GM21447 (cell line): ENCODE measurements at regions not wholly inside any gene's neighbourhood (a gene's known extent, or its start where the extent isn't known, plus 50 kb on each side); places are given as distances from the start of the nearest gene placed in this dataset.
"Not testable (repeated sequence)": the region's sequence is repeated elsewhere in the genome, so short reads cannot be mapped to it uniquely, and the experiment has no call there.

Source experiments
- ATAC-seq: cut with Tn5 transposase; IDR thresholded peaks from one replicate; pipeline ENCODE4 v1.9.1; 2021; ENCODE audit not compliant: unreplicated experiment

GRCh38 chr12:89191597-89191996, 160.7 kb downstream of the DUSP6 start:
- ATAC-seq = not testable (repeated sequence)

DNA sequence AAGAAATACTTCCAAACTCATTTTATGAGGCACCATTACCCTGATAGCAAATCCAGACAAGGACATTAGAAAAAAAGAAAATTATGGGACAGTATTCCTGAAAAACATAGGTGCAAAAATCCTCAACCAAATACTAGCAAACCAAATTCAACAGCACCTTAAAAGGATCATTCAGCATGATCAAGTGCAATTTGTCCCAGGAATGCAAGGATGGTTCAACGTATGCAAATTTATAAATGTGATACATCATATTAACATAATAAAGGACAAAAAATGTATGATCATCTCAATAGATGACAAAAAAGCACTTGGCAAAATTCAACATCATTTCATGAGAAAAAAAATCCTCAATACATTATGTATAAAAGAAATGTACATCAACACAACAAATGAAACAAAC, 162.9 kb downstream of the DUSP6 start:
- no peak for ATAC-seq

- ATAC-seq = no peak
Measured at GRCh38 chr12:89187507-89187906, 164.8 kb downstream of the DUSP6 start.

DNA sequence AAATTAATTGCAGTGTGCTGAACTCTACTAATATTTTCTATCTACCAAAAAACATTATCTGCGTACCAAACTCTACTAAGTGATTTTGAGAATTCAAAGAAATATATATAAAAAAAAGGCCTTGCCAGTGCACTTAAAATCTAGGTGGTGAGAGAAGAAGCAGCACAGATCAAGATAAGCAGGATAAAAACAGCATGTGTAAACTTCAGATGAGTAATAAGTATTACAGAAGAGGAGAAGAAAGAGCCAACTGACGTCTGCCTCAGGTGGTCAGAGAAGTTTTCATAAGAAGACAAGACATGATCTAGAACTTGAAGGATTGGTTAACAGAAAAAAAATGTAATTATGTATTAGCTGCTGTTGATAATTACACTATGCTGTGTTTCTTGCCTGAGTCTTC, 166.4 kb downstream of the DUSP6 start:
- no peak for ATAC-seq

GRCh38 chr12:89185181-89185580, 167.1 kb downstream of the DUSP6 start:
- no peak for ATAC-seq

DNA sequence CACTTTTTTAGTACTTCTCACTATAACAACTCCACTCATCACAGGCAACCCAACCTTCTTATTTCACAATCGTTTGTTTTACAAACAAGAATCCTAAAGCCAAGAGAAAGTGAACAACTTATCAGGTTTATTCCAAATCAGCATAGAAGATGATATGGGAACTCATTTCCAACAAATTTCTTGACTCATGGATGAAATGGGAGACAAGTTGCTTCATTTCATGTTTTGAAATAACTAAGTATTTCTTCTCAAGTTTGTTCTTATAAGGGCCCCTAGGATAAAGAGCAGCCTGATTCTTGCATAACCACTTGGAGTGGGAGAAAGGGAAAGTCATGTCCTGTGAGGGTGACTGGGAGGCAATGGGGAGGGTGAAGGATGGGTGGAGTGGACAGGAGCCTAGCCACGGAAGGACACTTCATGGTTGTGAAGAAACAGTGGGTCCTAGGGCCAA, 168.3 kb downstream of the DUSP6 start:
- no peak for ATAC-seq

GRCh38 chr12:89181271-89181920, 170.9 kb downstream of the DUSP6 start:
- ATAC-seq = no peak

GRCh38 chr12:89180496-89180895, 171.8 kb downstream of the DUSP6 start:
- ATAC-seq = no peak

DNA sequence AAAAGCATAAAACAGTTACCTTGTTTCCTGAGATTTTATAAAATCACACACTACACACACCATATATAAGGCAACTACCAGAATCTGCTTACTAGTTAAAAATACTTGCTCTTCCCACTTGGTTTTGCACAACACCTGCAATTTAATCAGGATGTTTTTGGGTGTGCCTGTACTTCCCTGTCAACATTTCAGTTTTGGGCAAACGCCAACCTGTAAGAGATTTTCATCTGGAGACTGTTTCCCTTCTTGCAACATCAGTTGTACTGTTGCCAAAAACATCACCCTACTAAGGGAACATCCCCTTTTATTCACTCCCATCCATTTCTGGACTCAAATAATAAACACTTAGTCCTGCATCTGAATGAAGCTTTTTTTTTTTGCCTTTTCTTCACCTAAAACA, 172.3 kb downstream of the DUSP6 start:
- no peak for ATAC-seq

GRCh38 chr12:89179245-89179644, 173.1 kb downstream of the DUSP6 start:
- ATAC-seq = no peak

DNA sequence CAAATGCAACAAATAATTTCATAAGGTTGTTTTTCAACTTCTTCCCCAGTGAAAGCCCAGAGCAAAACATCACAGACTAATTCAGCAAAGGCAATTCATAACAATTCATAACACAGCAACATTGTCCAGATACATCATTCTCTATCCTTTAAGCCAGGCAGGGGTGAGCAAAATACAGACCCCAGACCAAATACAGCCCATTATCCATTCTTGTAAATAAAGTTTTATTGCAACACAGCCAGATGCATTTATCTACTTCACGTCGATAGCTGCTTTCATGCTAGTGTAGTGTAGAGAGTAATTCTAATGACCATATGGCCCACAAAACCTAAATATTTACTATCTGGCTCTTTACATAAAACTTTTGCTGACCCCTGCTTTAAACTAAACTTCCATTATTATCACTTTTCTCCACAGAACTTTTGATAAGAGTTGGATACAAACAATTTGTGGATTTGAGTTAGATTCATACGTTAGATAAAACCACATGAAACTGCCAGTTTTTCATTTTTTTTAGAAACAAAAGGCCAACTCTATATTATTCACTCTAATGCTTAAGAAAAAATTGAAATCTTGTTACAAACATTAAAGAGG, 174.4 kb downstream of the DUSP6 start:
- no peak for ATAC-seq

- ATAC-seq = no peak
Measured at GRCh38 chr12:89176676-89177075, 175.6 kb downstream of the DUSP6 start.

- no peak for ATAC-seq
Measured at GRCh38 chr12:89173678-89174077, 178.6 kb downstream of the DUSP6 start.

DNA sequence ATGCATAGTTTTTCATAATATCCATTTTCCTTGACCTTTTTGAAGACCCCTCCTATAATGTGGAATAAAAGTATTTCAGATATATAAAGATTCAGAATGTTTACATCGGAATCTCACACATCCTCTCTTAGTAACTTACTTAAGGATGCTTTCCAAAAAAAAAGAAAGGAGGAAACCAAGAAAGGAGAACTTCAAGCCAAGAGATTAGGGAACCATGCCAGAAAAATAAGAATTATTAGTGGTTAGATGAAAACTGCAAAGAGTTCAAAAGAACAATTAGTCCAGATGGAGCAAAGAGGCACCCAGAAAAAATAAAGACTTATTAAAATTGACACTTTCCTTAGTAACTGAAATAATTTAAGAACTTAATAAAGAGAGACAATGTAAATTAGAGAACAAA, 179.2 kb downstream of the DUSP6 start:
- no peak for ATAC-seq

DNA sequence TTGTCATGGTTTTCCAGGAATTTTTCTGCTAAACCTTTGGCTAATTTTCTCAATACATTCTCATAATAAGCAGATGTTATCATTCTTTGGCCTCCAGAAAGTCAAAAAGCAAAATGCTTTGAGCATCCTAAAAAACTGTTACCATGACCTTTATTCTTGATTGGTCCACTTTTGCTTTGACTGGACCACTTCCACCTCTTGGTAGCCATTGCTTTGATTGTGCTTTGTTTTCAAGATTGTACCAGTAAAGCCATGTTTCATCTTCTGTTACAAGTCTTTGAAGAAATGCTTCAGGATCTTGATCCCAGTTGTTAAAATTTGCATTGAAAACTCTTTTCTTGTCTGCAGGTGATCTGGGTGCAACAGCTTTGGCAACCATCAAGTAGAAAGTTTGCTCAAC, 180.1 kb downstream of the DUSP6 start:
- no peak for ATAC-seq

DNA sequence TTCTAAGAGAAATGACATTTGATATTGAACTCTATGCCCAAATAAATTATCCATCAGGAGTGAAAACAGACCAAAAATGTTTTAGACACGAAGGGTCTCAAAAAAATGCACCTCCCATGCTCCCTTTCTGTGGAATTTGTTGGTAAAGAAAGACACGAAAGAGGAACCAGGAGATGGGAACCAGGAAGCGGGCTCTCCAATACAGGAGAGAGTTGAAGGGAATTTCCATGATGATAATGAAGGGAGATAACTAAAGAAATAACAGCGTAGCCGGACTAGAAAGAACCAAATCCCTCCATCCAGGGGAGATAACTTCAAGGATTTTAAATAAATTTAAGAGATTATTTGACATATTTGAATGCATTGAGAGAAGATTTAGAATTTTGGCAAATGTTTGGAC, 183.0 kb downstream of the DUSP6 start:
- no peak for ATAC-seq

- ATAC-seq = no peak
Measured at GRCh38 chr12:89167986-89168385, 184.3 kb downstream of the DUSP6 start.

- peak; percentile 96 for ATAC-seq
Measured at GRCh38 chr12:89166525-89166934, 185.8 kb downstream of the DUSP6 start.

- no peak for ATAC-seq
Measured at GRCh38 chr12:89166121-89166520, 186.2 kb downstream of the DUSP6 start.

GRCh38 chr12:89165703-89166102, 186.6 kb downstream of the DUSP6 start:
- no peak for ATAC-seq

GRCh38 chr12:89163918-89164317, 188.4 kb downstream of the DUSP6 start:
- ATAC-seq = no peak

DNA sequence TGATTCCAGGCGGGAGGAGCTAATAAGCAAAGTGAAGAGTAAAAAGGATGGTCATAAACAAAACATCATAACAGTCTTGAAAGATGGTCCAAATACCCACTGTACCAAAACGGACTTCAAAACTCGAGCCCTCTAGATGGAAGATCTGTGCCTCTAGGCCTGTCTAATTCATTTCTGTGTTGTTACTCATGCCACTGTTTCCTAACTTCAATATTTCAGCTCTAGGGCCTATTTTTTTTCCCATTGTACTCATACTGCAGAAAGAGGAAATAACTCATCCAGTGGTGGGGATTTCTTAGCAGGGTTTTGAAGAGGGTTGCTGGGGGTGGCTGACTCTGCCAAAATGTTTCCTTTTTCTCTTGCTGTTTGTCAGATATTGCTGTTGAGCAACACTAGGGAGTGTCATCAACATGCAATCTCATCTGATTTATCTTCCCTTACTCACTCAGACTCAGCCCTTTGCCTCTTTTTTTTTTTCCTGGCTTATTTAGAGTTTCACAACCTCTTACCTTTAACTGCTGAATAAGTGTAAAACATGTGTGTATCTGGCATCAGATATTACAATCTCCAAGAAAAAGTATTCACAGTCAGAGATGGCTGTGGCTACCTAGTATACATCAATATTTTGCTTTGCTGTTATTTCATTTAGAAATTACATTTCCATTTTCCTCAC, 189.6 kb downstream of the DUSP6 start:
- no peak for ATAC-seq
